Activated naive CD8-positive, alpha-beta T cell (primary cell): ENCODE measurements at regions not wholly inside any gene's neighbourhood (a gene's known extent, or its start where the extent isn't known, plus 50 kb on each side); places are given as distances from the start of the nearest gene placed in this dataset.

Experiments
- H3K27ac Mint-ChIP-seq: one replicate; pipeline ENCODE4 v1.8.0; 2021; ENCODE audit warnings: mixed read lengths
- H3K27me3 Mint-ChIP-seq: one replicate; pipeline ENCODE4 v1.8.0; 2021; ENCODE audit warnings: mixed read lengths
- H3K36me3 Mint-ChIP-seq: one replicate; pipeline ENCODE4 v1.8.0; 2021; ENCODE audit warnings: mixed read lengths
- H3K4me1 Mint-ChIP-seq: one replicate; pipeline ENCODE4 v1.8.0; 2021; ENCODE audit warnings: low read depth, mixed read lengths
- H3K4me3 Mint-ChIP-seq: one replicate; pipeline ENCODE4 v1.8.0; 2021; ENCODE audit warnings: mild to moderate bottlenecking, mixed read lengths
- H3K9me3 Mint-ChIP-seq: one replicate; pipeline ENCODE4 v1.8.0; 2021; ENCODE audit warnings: low read depth, mixed read lengths

DNA sequence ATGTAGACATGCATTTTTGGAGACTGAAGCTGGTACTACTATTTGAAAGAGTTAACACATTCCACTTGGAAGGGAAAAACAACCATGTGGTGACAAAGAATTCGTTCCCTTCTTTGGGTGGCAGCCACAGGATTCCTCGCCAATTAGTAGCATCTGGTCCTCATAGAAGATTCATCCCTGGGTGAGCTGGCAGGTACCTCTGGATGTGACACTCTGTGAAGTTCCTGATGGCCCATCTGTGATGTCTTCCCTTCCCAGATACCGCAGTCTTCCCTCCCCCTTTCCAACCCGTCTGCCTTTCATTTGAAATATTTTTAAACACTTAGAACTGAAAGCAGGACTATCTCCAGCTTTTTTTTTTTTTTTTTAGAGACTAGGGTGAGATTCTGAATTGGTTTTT, 569.5 kb downstream of the TYW1 start:
- Mint-ChIP-seq H3K27ac (no peak overlapping the region), H3K9me3 (peaks cover 5% of the 10 kb centered on the region), H3K27me3 (peaks cover 3% of the 10 kb centered on the region), H3K4me1 (no peaks in the 10 kb centered on the region), H3K36me3 (no peaks in the 10 kb centered on the region), H3K4me3 (no peak overlapping the region)

DNA sequence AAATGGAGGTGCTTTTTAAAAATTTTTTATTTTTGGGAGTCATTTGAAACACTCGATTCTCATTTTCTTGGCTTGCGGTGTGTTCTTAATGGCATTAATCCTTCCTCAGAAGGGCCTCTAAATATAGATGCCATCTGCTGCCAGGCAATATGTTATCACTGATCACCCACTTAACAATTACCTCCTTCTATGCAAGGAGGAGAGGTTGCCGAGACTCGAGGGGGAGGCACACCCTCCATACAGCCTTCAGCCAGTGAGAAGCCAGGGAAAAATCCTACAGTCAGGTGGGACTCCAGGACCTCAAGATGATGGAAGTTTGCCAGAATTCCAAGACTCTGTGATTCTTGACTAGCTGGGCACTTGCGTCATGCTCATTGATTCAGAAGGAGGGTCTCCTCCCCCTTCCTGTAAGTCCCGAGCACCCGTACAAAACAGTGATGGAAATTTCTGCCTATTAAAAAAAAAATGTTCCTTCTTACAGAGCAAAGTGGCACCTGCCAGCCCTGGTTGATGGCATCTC, 574.5 kb downstream of the TYW1 start:
- no peaks in the 10 kb centered on the region for H3K9me3 Mint-ChIP-seq
- H3K27me3 Mint-ChIP-seq, result peaks cover 1% of the 10 kb centered on the region
- H3K27ac Mint-ChIP-seq, result no peak overlapping the region
- H3K4me1 Mint-ChIP-seq, result no peaks in the 10 kb centered on the region
- H3K4me3 Mint-ChIP-seq, result no peak overlapping the region
- H3K36me3 Mint-ChIP-seq, result no peaks in the 10 kb centered on the region

DNA sequence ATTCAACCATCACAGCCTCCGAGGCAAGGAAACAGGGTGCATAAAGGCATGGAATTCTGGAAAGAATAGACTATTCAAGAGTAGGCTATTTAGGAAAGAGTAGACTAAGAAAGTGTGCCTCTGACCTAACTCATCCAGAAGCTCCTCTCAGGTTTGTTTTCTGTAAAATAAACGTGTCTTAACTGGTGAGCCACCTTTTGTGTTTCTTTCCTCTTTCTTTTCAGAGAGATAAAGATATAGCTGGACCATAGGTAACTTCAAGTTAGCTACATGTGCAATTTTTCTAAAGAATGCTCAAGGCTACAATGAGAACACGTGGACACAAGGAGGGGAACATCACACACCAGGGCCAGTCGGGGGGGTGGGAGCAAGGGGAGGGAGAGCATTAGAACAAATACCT, 577.0 kb downstream of the TYW1 start:
- H3K9me3 Mint-ChIP-seq, result no peaks in the 10 kb centered on the region

DNA sequence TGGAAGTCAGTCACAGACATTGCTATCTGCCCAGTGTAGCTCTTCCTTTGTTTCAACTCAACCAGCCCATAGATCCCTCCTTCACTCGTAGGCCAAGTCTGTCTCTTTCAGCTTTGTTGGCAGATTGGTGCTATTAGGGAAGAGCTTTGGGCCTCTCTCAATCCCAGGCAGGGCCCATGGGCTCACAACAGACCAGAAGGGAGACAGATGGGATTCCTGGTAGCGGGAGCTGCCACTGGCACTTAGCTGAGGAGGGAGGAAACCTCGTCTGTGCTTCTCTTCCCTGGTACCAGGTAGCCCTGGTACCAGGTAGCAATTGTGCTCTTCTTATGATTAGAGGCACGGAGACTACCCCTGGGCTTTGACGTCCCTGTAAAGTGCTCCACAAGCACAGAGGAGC, 592.0 kb downstream of the TYW1 start:
- H3K4me1 Mint-ChIP-seq, result no peaks in the 10 kb centered on the region
- no peaks in the 10 kb centered on the region for H3K27me3 Mint-ChIP-seq
- no peak overlapping the region for H3K4me3 Mint-ChIP-seq
- H3K27ac Mint-ChIP-seq, result no peak overlapping the region
- no peaks in the 10 kb centered on the region for H3K36me3 Mint-ChIP-seq
- peaks cover 13% of the 10 kb centered on the region for H3K9me3 Mint-ChIP-seq

More for the DNA sequence above, 577.0 kb downstream of the TYW1 start:
- H3K27me3 Mint-ChIP-seq, result peaks cover 1% of the 10 kb centered on the region
- no peak overlapping the region for H3K4me3 Mint-ChIP-seq
- no peaks in the 10 kb centered on the region for H3K4me1 Mint-ChIP-seq
- H3K27ac Mint-ChIP-seq, result no peak overlapping the region
- no peaks in the 10 kb centered on the region for H3K36me3 Mint-ChIP-seq

DNA sequence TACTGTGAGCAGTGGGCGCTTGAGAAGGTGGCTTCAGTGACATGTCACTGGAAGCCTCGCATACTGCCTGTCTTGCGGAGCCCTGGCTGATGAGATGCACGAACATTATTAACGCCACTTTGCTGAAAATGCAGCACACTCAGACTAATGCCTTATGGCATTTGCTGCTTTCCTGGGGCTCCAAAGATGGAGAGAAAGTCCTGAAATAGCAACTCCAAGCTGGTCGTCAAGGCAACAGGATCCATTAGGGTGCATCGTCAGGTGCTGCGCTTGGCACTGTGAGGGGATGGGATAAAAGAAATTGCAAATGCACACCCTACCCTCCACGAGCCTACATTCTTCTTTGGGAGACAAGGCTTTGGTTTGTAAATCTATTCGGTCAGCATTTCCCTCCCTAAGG, 592.5 kb downstream of the TYW1 start:
- Mint-ChIP-seq H3K27me3 (no peaks in the 10 kb centered on the region), H3K4me3 (no peak overlapping the region), H3K27ac (no peak overlapping the region), H3K9me3 (peaks cover 11% of the 10 kb centered on the region), H3K4me1 (no peaks in the 10 kb centered on the region), H3K36me3 (no peaks in the 10 kb centered on the region)

DNA sequence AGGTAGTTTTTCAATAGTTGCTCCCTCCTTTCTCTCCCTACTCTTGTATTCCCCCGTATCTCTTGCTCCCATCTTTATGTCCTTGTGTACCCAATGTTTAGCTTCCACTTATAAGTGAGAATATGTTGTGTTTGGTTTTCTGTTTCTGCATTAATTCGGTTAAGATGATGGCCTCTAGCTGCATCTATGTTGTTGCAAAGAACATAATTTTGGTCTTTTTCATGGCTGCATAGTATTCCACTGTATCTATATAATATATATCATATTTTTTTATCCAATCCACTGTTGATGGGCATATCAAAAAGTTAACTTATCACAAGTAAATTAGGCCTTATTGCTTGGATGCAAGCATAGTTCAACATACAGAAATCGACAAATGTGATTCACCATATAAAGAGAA, 594.0 kb downstream of the TYW1 start:
- no peaks in the 10 kb centered on the region for H3K4me1 Mint-ChIP-seq
- no peaks in the 10 kb centered on the region for H3K27me3 Mint-ChIP-seq
- no peak overlapping the region for H3K4me3 Mint-ChIP-seq
- peaks cover 9% of the 10 kb centered on the region for H3K9me3 Mint-ChIP-seq
- no peak overlapping the region for H3K27ac Mint-ChIP-seq
- H3K36me3 Mint-ChIP-seq, result no peaks in the 10 kb centered on the region

DNA sequence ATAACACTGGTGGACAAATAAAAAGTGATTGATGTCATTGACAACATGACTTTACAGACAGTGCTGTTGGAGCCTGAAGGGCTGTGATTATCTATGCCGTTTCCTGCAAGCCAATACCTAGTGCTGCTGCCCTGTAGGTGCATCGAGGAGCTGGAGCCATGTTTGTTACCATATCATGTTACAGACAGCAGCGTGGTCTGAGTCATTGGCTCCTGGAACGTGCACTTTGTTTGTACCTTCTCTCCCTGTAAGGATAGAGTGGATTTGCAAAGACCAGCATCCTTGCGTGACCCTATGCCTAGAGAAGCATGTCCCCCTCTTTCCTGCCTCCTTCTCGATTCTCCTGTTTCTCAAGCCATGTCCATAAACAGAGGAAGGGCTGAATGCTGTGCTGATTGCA, 597.2 kb downstream of the TYW1 start:
- Mint-ChIP-seq H3K4me3 (no peak overlapping the region), H3K36me3 (no peaks in the 10 kb centered on the region), H3K27ac (no peak overlapping the region), H3K9me3 (peaks cover 5% of the 10 kb centered on the region), H3K27me3 (no peaks in the 10 kb centered on the region), H3K4me1 (no peaks in the 10 kb centered on the region)

DNA sequence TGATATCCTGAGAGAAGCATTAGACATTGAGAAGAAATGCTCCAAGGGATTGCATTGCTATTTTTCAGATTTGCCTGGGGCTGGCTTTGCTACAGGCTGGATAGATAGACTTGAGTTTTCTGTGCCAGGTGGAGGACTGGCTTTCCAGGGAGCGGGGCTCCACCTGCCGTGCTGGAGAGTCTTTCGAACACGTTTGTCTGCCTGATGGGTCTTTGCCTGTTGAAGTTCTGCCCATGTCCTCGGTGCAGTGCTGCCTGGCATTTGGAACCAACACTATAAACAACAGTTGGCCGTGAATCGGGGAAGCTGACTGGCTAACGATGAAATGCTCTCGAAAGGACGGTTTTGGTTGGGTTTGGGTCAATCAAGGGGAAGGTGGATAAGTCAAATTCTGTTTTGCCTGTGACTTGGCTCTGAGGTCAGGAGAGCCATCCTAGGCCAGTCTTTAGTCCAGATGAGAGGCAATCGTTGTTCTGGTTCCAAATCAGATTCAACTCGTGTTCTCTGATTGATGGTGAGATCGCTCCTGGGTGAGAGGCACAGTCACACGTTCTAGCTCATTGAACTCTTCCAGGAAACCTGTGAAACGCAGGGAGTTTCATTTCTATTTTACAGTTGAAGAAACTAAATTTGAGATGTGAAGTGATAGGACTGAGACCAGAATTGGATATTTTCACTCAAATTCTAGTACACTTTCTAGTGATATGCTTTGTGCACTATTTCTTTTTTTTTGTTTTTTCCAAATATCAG, 599.0 kb downstream of the TYW1 start:
- Mint-ChIP-seq H3K4me3 (no peak overlapping the region), H3K9me3 (peaks cover 11% of the 10 kb centered on the region), H3K36me3 (no peaks in the 10 kb centered on the region), H3K27ac (no peak overlapping the region), H3K27me3 (no peaks in the 10 kb centered on the region), H3K4me1 (no peaks in the 10 kb centered on the region)

DNA sequence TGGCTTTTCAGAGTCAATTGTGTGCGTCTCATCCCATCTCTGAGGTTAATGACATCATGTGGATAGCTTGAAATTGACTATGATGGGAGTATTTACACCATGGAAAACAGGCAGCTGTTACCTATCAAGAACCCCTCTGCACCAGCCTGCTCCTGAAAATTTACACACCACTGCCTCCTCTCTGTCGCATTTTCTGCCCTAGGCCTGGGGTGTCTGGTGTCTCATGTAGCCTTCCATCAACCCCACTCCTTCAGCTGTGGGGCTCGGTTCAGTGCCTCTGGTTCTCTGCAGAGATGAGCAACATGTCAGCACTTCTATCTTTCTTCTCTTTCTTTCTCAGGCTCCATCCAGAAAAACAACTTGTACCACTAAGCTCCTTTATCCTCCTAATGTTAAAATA, 600.5 kb downstream of the TYW1 start:
- Mint-ChIP-seq H3K4me1 (no peaks in the 10 kb centered on the region), H3K4me3 (no peak overlapping the region), H3K27me3 (peaks cover 2% of the 10 kb centered on the region), H3K9me3 (peaks cover 11% of the 10 kb centered on the region), H3K27ac (no peak overlapping the region), H3K36me3 (no peaks in the 10 kb centered on the region)

DNA sequence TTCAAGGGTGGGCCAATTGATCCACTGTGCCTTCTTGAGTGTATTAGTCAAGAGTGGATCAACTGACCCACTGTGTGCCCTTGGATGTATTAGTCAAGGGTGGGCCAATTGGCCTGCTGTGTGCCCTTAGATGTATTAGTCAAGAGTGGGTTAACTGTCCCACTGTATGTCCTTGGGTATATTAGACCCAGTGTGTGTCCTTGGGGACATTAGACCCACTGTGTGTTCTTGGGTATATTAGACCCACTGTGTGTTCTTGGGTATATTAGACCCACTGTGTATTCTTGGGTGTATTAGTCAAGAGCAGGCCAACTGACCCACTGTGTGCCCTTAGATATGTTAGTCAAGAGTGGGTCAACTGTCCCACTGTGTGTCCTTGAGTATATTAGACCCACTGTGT, 601.8 kb downstream of the TYW1 start:
- H3K4me1 Mint-ChIP-seq, result no peaks in the 10 kb centered on the region
- H3K27ac Mint-ChIP-seq, result no peak overlapping the region
- H3K36me3 Mint-ChIP-seq, result no peaks in the 10 kb centered on the region
- peaks cover 5% of the 10 kb centered on the region for H3K27me3 Mint-ChIP-seq
- H3K9me3 Mint-ChIP-seq, result peaks cover 15% of the 10 kb centered on the region
- no peak overlapping the region for H3K4me3 Mint-ChIP-seq

DNA sequence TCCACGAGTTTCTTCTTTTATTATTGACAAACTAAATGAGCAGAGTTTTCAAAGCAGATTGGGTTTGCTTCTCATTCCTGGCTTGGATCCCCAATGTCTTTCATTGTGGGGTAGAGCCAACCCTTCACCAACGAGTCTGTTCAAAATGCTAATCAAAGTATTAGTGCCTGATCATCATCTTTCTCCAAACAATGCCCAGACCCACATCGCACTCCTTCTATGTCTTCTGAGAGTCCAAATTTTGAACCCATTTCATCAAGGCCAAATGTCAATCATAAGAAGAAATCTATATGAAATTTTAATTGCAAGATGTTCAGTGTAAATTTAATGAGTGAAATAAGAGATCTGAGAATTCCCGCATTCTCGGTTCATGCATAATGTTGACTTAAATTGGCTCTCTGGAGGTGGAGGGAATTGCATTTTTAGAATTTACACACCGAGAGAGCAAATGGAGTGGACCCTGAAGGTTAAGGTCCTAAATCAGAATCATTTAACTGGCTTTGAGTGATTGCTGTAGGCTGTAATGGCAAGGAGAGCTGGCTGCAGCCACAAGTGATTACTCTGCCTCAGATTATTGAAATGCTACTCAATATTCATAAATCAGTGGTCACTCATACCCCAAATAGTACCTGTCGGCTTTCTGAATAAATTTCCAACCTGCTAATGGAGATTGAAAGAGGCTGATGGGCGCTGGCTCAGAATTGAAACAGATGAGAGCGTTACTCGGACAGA, 602.9 kb downstream of the TYW1 start:
- Mint-ChIP-seq H3K4me3 (no peak overlapping the region), H3K4me1 (no peaks in the 10 kb centered on the region), H3K27ac (no peak overlapping the region), H3K27me3 (peaks cover 5% of the 10 kb centered on the region), H3K36me3 (no peaks in the 10 kb centered on the region), H3K9me3 (peaks cover 15% of the 10 kb centered on the region)

DNA sequence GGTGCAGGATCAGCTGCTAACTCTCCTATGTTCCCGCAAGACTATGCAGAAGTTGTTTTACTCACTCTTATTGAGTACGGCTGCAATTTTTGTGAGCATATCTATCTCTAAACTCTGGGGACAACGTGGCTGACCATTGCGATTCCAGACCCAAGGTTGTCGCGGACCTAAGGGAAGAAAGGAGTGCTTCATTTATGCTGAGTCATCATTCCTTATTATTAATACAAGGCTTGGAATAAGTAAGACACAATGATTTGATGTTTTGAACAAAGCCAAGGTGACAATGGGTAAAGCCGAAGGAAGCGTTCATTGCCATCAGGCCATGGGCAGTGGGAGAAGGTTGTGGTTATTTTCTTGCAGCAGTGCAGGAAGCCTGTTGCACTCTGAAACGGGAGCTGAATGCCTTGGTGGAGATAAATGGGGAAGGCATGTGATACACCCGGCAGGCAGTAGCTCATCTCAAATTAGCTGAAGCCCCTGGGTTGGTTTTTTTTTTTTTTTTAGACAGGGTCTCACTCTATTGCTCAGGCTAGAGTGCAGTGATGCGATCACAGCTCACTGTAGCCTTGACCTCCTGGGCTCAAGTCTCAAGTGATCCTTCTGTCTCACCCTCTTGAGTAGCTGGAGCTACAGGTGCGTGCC, 605.7 kb downstream of the TYW1 start:
- no peaks in the 10 kb centered on the region for H3K4me1 Mint-ChIP-seq
- no peaks in the 10 kb centered on the region for H3K36me3 Mint-ChIP-seq
- no peak overlapping the region for H3K27ac Mint-ChIP-seq
- H3K4me3 Mint-ChIP-seq, result no peak overlapping the region
- H3K27me3 Mint-ChIP-seq, result peaks cover 5% of the 10 kb centered on the region
- peaks cover 24% of the 10 kb centered on the region for H3K9me3 Mint-ChIP-seq

DNA sequence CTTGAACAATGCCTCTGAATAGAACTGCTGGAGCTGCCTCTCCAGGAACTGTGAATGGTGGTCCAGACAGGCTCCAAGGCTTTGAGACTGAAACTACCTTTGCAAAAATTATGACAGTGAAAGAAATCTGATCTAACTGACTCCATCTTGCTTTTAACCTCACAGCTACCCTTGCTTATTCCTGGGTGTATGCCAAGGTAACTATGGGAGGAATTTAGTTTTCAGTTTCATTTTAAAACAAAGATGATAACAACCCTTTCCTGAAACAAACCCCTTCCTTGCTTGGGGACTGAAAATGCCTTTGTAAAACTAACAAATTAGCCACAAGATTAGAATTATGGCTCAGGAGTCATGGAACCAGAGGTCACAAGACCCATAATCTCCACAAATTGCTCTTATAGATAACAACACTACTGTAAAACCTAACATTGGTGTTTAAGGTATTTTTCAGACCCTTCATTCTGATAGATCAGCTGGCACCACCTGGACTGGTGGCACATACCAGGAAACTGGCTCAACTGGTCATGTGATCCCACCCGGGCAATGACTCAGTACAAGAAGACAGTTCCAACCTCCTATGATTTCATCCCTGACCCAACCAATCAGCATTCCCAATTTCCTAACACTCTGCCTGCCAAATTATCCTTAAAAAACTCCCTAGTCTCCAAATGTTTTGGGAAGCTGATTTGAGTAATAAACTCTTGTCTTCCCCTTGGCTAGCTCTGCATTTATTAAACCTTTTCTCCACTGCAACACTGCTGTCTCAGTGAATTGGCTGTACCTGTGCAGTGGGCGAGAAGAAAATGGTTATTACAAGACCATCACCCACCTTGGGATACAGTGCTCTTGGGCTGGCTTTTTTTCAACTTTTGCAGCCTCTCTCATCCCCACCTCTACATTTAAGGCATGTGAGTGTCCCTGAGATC, 608.1 kb downstream of the TYW1 start:
- Mint-ChIP-seq H3K36me3 (no peaks in the 10 kb centered on the region), H3K27me3 (peaks cover 5% of the 10 kb centered on the region), H3K9me3 (peaks cover 24% of the 10 kb centered on the region)

DNA sequence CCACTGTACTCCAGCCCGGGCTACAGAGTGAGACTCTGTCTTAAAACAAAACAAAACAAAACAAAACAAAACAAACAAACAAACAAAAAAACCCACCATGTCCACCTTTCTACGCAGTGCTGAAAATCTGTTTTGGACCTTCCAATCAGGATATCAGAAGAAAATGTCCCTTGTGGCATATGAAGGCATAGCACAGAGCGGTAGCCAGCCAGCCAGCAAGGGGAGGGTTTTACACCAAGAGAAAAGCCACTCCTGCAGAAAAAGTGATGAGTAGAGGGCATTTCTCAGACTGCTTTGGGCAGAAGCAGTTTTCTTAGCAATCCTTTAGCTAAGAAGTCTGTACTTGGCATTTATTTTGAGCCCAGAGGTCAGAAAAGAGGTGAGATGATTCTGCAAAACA, 612.2 kb downstream of the TYW1 start:
- Mint-ChIP-seq H3K9me3 (peaks cover 22% of the 10 kb centered on the region), H3K4me3 (no peak overlapping the region), H3K36me3 (no peaks in the 10 kb centered on the region), H3K4me1 (no peaks in the 10 kb centered on the region), H3K27ac (no peak overlapping the region), H3K27me3 (no peaks in the 10 kb centered on the region)

More for the DNA sequence above, 608.1 kb downstream of the TYW1 start:
- H3K4me3 Mint-ChIP-seq, result no peak overlapping the region
- no peak overlapping the region for H3K27ac Mint-ChIP-seq
- H3K4me1 Mint-ChIP-seq, result no peaks in the 10 kb centered on the region
